CD4-positive, alpha-beta memory T cell (primary cell): ENCODE measurements at regions not wholly inside any gene's neighbourhood (a gene's known extent, or its start where the extent isn't known, plus 50 kb on each side); places are given as distances from the start of the nearest gene placed in this dataset.
A peak's percentile ranks its signal among the peaks of the same experiment; 100 is the strongest.
"Not testable (repeated sequence)": the region's sequence is repeated elsewhere in the genome, so short reads cannot be mapped to it uniquely, and the experiment has no call there.

Source experiments
- CTCF ChIA-PET: fragments of 350-600 bp; sonication (Branson Sonifier 250); formaldehyde crosslinking; loops from one replicate; lab custom pipeline; 2021; ENCODE audit warnings: inconsistent platforms; ENCODE audit not compliant: partially characterized antibody; lab: Charles Lee
- POLR2A ChIA-PET: fragments of 350-600 bp; sonication (Branson Sonifier 250); formaldehyde crosslinking; loops from one replicate; lab custom pipeline; 2021; ENCODE audit not compliant: partially characterized antibody; lab: Charles Lee
- DNase-seq, 5 donors: peaks; one replicate each; pipeline versions ENCODE4 v3.0.0 to v3.0.0-alpha.2; 2020 to 2022; ENCODE audit warnings: mixed read lengths in 1 of 5
- H3K27ac ChIP-seq: one replicate; pipeline ENCODE4 v1.7.0; 2013; ENCODE audit warnings: low read depth, low read length
- H3K27me3 ChIP-seq: 2 replicates; pipeline ENCODE4 v1.7.0; 2013; ENCODE audit warnings: mild to moderate bottlenecking, low read length, moderate library complexity; ENCODE audit not compliant: insufficient read depth
- H3K36me3 ChIP-seq: 2 replicates; pipeline ENCODE4 v1.7.0; 2013; ENCODE audit warnings: mild to moderate bottlenecking, low read length, moderate library complexity; ENCODE audit not compliant: insufficient read depth
- H3K4me1 ChIP-seq: 2 replicates; pipeline ENCODE4 v1.7.0; 2013; ENCODE audit warnings: mild to moderate bottlenecking, low read length, moderate library complexity; ENCODE audit not compliant: insufficient read depth
- H3K4me3 ChIP-seq, 2 donors: one replicate each; pipeline ENCODE4 v1.7.0; 2013; ENCODE audit warnings: low read length in 2 of 2, mild to moderate bottlenecking in 1 of 2
- H3K9me3 ChIP-seq, 2 donors: one replicate each; pipeline ENCODE4 v1.7.0; 2013; ENCODE audit warnings: low read length in 2 of 2, control low read depth in 1 of 2; ENCODE audit not compliant: control insufficient read depth in 1 of 2
- H3K27ac Mint-ChIP-seq, 7 donors: one replicate each; pipeline ENCODE4 v1.8.0; 2020 to 2021; ENCODE audit warnings: mixed read lengths in 7 of 7, mild to moderate bottlenecking in 6 of 7, inconsistent platforms in 3 of 7, moderate library complexity in 3 of 7
- H3K27me3 Mint-ChIP-seq, 2 donors: one replicate each; pipeline ENCODE4 v1.8.0; 2020 to 2021; ENCODE audit warnings: mixed read lengths in 2 of 2
- H3K36me3 Mint-ChIP-seq, 2 donors: one replicate each; pipeline ENCODE4 v1.8.0; 2020 to 2021; ENCODE audit warnings: mixed read lengths in 2 of 2, inconsistent platforms in 1 of 2, mild to moderate bottlenecking in 1 of 2
- H3K4me1 Mint-ChIP-seq, 4 donors: one replicate each; pipeline ENCODE4 v1.8.0; 2020 to 2021; ENCODE audit warnings: mixed read lengths in 4 of 4, mild to moderate bottlenecking in 1 of 4
- H3K4me3 Mint-ChIP-seq, 8 donors: one replicate each; pipeline ENCODE4 v1.8.0; 2020 to 2021; ENCODE audit warnings: mixed read lengths in 8 of 8, mild to moderate bottlenecking in 7 of 8, moderate library complexity in 6 of 8, inconsistent platforms in 3 of 8
- H3K9me3 Mint-ChIP-seq, 8 donors: one replicate each; pipeline ENCODE4 v1.8.0; 2020 to 2021; ENCODE audit warnings: mixed read lengths in 8 of 8, mild to moderate bottlenecking in 5 of 8, inconsistent platforms in 3 of 8, moderate library complexity in 1 of 8
- intact Hi-C: fragments of 100-400 bp; cut with micrococcal nuclease; formaldehyde crosslinking; loops from one replicate; pipeline ENCODE4 v1.15.1; 2023

GRCh38 chr18:9042766-9043481, 59.6 kb upstream of the NDUFV2 start:
- H3K27ac ChIP-seq = no peak overlapping the region
- H3K4me3 ChIP-seq = no peak overlapping the region
- H3K36me3 ChIP-seq = no peaks in the 10 kb centered on the region
- Mint-ChIP-seq H3K9me3 (peaks cover 0 to under 1% (median 0%) of the 10 kb centered on the region in 8 donors), H3K27me3 (no peaks in the 10 kb centered on the region), H3K4me1 (peaks cover 0 to under 1% (median under 1%) of the 10 kb centered on the region in 4 donors), H3K4me3 (no peak overlapping the region), H3K27ac (no peak overlapping the region), H3K36me3 (no peaks in the 10 kb centered on the region)
- POLR2A ChIA-PET = no interaction called here
- DNase-seq = no peak
- H3K4me1 ChIP-seq = no peaks in the 10 kb centered on the region
- no peaks in the 10 kb centered on the region for H3K27me3 ChIP-seq
- CTCF ChIA-PET = no interaction called here
- intact Hi-C loops = no loop called here
- no peaks in the 10 kb centered on the region for H3K9me3 ChIP-seq

DNA sequence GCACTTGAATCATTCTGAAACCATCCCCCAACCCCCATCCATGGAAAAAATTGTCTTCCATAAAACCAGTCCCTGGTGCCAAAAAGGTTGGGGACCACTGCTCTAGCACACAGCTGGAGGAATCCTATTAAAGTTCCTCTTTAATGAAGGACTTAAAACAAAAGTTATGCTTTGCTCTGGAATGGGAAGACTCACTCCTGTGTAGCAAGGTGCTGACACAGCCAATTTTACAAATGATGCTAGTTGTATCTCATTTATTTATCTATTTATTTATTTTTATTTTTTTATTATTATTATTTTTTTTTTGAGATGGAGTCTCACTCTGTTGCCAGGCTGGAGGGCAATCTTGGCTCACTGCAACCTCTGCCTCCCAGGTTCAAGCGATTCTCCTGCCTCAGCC, 58.9 kb upstream of the NDUFV2 start:
- Histone ChIP-seq H3K4me1 (no peaks in the 10 kb centered on the region), H3K36me3 (no peaks in the 10 kb centered on the region), H3K4me3 (no peak overlapping the region), H3K9me3 (no peaks in the 10 kb centered on the region), H3K27ac (no peak overlapping the region), H3K27me3 (no peaks in the 10 kb centered on the region)
- H3K4me1 Mint-ChIP-seq = peaks cover 0 to 4% (median 1%) of the 10 kb centered on the region in 4 donors
- DNase-seq = no peak
- intact Hi-C loops = no loop called here
- H3K4me3 Mint-ChIP-seq = no peak overlapping the region
- no peaks in the 10 kb centered on the region for H3K27me3 Mint-ChIP-seq
- peaks cover 0 to 2% (median 0%) of the 10 kb centered on the region in 8 donors for H3K9me3 Mint-ChIP-seq
- ChIA-PET POLR2A (no interaction called here), CTCF (no interaction called here)
- H3K27ac Mint-ChIP-seq = no peak overlapping the region
- H3K36me3 Mint-ChIP-seq = no peaks in the 10 kb centered on the region

GRCh38 chr18:9047715-9048114, 54.8 kb upstream of the NDUFV2 start:
- Mint-ChIP-seq H3K36me3 (peaks cover 0 to 6% of the 10 kb centered on the region in 2 donors), H3K4me3 (no peak overlapping the region), H3K4me1 (peaks cover 0 to 4% (median 1%) of the 10 kb centered on the region in 4 donors), H3K9me3 (peaks cover 3 to 24% (median 16%) of the 10 kb centered on the region in 8 donors), H3K27ac (peak overlapping the region in 1 of 7 donors; percentile 62), H3K27me3 (no peaks in the 10 kb centered on the region)
- H3K4me1 ChIP-seq = no peaks in the 10 kb centered on the region
- H3K36me3 ChIP-seq = no peaks in the 10 kb centered on the region
- no peaks in the 10 kb centered on the region for H3K27me3 ChIP-seq
- H3K9me3 ChIP-seq = no peaks in the 10 kb centered on the region
- POLR2A ChIA-PET = no interaction called here
- no peak for DNase-seq
- no peak overlapping the region for H3K4me3 ChIP-seq
- intact Hi-C loops = no loop called here
- no peak overlapping the region for H3K27ac ChIP-seq
- CTCF ChIA-PET = no interaction called here

GRCh38 chr18:9048236-9048635, 54.3 kb upstream of the NDUFV2 start:
- no peaks in the 10 kb centered on the region for H3K4me1 ChIP-seq
- no peaks in the 10 kb centered on the region for H3K9me3 ChIP-seq
- H3K9me3 Mint-ChIP-seq = peaks cover 5 to 25% (median 20%) of the 10 kb centered on the region in 8 donors
- H3K36me3 Mint-ChIP-seq = peaks cover 0 to 6% of the 10 kb centered on the region in 2 donors
- intact Hi-C loops = no loop called here
- H3K27me3 ChIP-seq = no peaks in the 10 kb centered on the region
- no peaks in the 10 kb centered on the region for H3K27me3 Mint-ChIP-seq
- no peak for DNase-seq
- POLR2A ChIA-PET = no interaction called here
- no peak overlapping the region for H3K4me3 ChIP-seq
- peaks cover 0 to 4% (median 1%) of the 10 kb centered on the region in 4 donors for H3K4me1 Mint-ChIP-seq
- no peak overlapping the region for H3K4me3 Mint-ChIP-seq
- no peak overlapping the region for H3K27ac ChIP-seq
- H3K36me3 ChIP-seq = no peaks in the 10 kb centered on the region
- CTCF ChIA-PET = no interaction called here
- no peak overlapping the region for H3K27ac Mint-ChIP-seq

GRCh38 chr18:9048808-9049494, 53.5 kb upstream of the NDUFV2 start:
- Histone ChIP-seq H3K4me1 (no peaks in the 10 kb centered on the region), H3K4me3 (no peak overlapping the region), H3K36me3 (no peaks in the 10 kb centered on the region), H3K27ac (no peak overlapping the region), H3K9me3 (no peaks in the 10 kb centered on the region), H3K27me3 (no peaks in the 10 kb centered on the region)
- intact Hi-C loops = no loop called here
- ChIA-PET POLR2A (no interaction called here), CTCF (no interaction called here)
- Mint-ChIP-seq H3K27me3 (no peaks in the 10 kb centered on the region), H3K4me3 (no peak overlapping the region), H3K9me3 (peaks cover 5 to 26% (median 22%) of the 10 kb centered on the region in 8 donors), H3K4me1 (peaks cover 0 to 4% (median 1%) of the 10 kb centered on the region in 4 donors), H3K27ac (no peak overlapping the region), H3K36me3 (peaks cover 0 to 6% of the 10 kb centered on the region in 2 donors)
- DNase-seq = no peak

DNA sequence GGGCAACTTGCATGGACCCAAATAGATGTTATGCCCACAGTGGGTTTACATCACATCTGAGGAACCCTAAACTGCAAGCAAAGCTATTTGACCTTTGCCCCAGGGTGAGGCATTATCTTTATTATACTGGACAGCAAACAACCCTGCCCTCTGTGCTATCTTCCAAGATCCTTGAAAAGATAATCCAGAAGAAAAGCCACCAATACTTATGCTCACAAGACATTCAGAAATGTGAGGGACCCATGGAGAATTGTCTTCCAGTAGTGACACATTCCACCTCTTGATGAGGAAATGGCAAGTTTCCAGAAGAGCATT, 53.0 kb upstream of the NDUFV2 start:
- H3K4me3 Mint-ChIP-seq = no peak overlapping the region
- H3K27ac Mint-ChIP-seq = no peak overlapping the region
- DNase-seq = no peak
- H3K36me3 Mint-ChIP-seq = peaks cover 0 to 6% of the 10 kb centered on the region in 2 donors
- no peak overlapping the region for H3K4me3 ChIP-seq
- no peaks in the 10 kb centered on the region for H3K36me3 ChIP-seq
- POLR2A ChIA-PET = no interaction called here
- intact Hi-C loops = no loop called here
- CTCF ChIA-PET = no interaction called here
- no peaks in the 10 kb centered on the region for H3K4me1 ChIP-seq
- no peaks in the 10 kb centered on the region for H3K27me3 ChIP-seq
- H3K4me1 Mint-ChIP-seq = peaks cover 0 to 4% (median 1%) of the 10 kb centered on the region in 4 donors
- no peaks in the 10 kb centered on the region for H3K27me3 Mint-ChIP-seq
- no peaks in the 10 kb centered on the region for H3K9me3 ChIP-seq
- H3K27ac ChIP-seq = no peak overlapping the region
- peaks cover 5 to 26% (median 22%) of the 10 kb centered on the region in 8 donors for H3K9me3 Mint-ChIP-seq

DNA sequence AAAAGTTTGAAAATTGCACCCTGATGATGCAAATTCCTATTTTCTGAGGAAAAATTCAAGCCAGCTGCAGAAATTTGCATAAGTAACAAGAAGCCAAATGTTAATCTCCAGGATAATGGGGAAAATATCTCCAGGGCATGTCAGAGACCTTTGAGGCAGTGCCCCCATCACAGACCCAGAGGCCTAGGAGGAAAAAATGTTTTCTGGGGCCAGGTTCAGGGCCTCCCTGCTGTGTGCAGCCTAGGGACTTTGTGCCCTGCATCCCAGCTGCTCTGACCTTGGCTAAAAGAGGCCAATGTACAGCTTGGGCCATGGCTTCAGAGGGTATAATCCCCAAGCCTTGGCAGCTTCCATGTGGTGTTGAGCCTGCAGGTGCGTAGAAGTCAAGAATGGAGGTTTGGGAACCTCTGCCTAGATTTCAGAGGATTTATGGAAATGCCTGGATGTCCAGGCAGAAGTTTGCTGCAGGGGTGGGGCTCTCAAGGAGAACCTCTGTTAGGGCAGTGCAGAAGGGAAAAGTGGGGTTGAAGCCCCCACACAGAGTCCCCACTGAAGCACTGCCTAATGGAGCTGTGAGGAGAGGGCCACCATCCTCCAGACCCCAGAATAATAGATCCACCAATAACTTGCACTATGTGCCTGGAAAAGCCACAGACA, 51.7 kb upstream of the NDUFV2 start:
- H3K4me1 ChIP-seq, H3K27ac Mint-ChIP-seq, POLR2A ChIA-PET, intact Hi-C loops, H3K27ac ChIP-seq, H3K4me1 Mint-ChIP-seq, H3K27me3 Mint-ChIP-seq, H3K36me3 Mint-ChIP-seq, CTCF ChIA-PET, DNase-seq, H3K36me3 ChIP-seq, H3K4me3 ChIP-seq, H3K27me3 ChIP-seq, H3K4me3 Mint-ChIP-seq, H3K9me3 ChIP-seq: not testable (repeated sequence)
- H3K9me3 Mint-ChIP-seq = peaks cover 5 to 26% (median 22%) of the 10 kb centered on the region in 8 donors
